ENCODE measurements at regions not wholly inside any gene's neighbourhood (a gene's known extent, or its start where the extent isn't known, plus 50 kb on each side); places are given as distances from the start of the nearest gene placed in this dataset.

DNA sequence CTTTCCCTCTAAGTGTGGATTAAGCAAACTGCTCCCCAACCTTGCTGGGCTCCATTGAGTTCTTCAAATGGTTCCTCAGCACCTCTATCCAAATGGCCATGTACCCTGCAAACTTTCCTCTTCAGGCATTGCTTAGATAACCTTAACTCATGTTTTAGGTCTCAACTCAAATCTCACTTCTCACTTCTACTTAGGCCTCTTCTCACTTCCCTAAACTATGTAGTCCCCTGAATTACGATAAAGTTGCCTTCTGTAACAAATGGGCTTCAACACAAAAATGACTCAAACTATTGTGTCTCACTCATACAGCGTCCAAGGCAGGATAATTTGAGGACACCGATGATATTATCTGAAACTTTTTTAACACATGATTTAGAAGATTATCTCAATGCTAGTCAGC is 62.4 kb upstream of the STAC start:
- TF ChIP-seq, protein P1, sequence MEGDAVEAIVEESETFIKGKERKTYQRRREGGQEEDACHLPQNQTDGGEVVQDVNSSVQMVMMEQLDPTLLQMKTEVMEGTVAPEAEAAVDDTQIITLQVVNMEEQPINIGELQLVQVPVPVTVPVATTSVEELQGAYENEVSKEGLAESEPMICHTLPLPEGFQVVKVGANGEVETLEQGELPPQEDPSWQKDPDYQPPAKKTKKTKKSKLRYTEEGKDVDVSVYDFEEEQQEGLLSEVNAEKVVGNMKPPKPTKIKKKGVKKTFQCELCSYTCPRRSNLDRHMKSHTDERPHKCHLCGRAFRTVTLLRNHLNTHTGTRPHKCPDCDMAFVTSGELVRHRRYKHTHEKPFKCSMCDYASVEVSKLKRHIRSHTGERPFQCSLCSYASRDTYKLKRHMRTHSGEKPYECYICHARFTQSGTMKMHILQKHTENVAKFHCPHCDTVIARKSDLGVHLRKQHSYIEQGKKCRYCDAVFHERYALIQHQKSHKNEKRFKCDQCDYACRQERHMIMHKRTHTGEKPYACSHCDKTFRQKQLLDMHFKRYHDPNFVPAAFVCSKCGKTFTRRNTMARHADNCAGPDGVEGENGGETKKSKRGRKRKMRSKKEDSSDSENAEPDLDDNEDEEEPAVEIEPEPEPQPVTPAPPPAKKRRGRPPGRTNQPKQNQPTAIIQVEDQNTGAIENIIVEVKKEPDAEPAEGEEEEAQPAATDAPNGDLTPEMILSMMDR (IDR thresholded peaks at IDR 0.05; ENCODE audit: borderline replicate concordance): no peak
- intact Hi-C loops (cut with micrococcal nuclease): no loop called here
- H3K27me3 ChIP-seq (ENCODE audit: low read depth): no peaks in the 10 kb centered on the region
- no peak for DNase-seq
- H3K4me3 ChIP-seq: no peak overlapping the region
- H3K27ac ChIP-seq (replicated peaks): no peak overlapping the region
- no peaks in the 10 kb centered on the region for H3K36me3 ChIP-seq
- peaks cover 31% of the 10 kb centered on the region for H3K9me3 ChIP-seq (replicated peaks)
- no peaks in the 10 kb centered on the region for H3K4me1 ChIP-seq

DNA sequence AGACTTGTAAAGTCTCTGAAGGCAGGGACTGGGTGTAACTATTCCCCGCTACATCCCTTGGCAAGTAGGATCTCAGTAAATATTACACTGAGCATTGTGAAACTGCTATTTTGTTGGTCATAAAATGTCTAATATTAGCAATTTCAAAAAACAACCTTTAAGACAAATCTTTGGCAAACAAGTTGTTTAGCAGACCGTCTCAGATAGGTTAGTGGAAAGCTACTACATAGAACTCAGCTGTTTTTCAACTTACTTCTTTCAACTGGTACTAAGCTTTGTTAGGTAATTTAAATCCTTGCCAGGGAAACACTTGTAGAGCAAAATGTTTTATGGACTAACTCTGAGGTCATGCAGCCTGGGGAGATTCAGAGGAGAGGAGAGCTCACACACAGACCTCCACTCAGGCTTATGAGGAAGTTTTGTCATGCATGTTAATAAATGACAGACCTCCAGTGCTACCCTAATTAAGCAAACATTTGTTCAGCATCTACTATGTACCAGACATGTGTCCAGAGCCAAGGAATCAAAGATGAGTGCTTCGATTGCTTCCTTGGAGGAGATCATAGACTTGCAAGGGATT is 61.6 kb upstream of the STAC start:
- H3K4me1 ChIP-seq: no peaks in the 10 kb centered on the region
- no peaks in the 10 kb centered on the region for H3K36me3 ChIP-seq
- peaks cover 31% of the 10 kb centered on the region for H3K9me3 ChIP-seq (replicated peaks)
- DNase-seq: no peak
- intact Hi-C loops (cut with micrococcal nuclease): no loop called here
- H3K27ac ChIP-seq (replicated peaks): no peak overlapping the region
- TF ChIP-seq, protein P1 (IDR thresholded peaks at IDR 0.05; ENCODE audit: borderline replicate concordance): no peak
- no peak overlapping the region for H3K4me3 ChIP-seq
- no peaks in the 10 kb centered on the region for H3K27me3 ChIP-seq (ENCODE audit: low read depth)

GRCh38 chr3:36319680-36320079 is 60.6 kb upstream of the STAC start:
- H3K4me3 ChIP-seq: no peak overlapping the region
- H3K27ac ChIP-seq (replicated peaks): no peak overlapping the region
- H3K36me3 ChIP-seq: no peaks in the 10 kb centered on the region
- TF ChIP-seq, protein P1 (IDR thresholded peaks at IDR 0.05; ENCODE audit: borderline replicate concordance): no peak
- DNase-seq: no peak
- no peaks in the 10 kb centered on the region for H3K27me3 ChIP-seq (ENCODE audit: low read depth)
- H3K4me1 ChIP-seq: no peaks in the 10 kb centered on the region
- intact Hi-C loops (cut with micrococcal nuclease): no loop called here
- peaks cover 23% of the 10 kb centered on the region for H3K9me3 ChIP-seq (replicated peaks)
